ENCODE measurements at regions not wholly inside any gene's neighbourhood (a gene's known extent, or its start where the extent isn't known, plus 50 kb on each side); places are given as distances from the start of the nearest gene placed in this dataset.

- TF ChIP-seq CTCF (IDR thresholded peaks at IDR 0.05), result no peak
- Histone ChIP-seq H3K27ac (no peak overlapping the region), H3K27me3 (peaks cover 0 to 3% (median 0%) of the 10 kb centered on the region in 4 donors), H3K36me3 (no peaks in the 10 kb centered on the region), H3K9me3 (peaks cover 0 to 3% (median 0%) of the 10 kb centered on the region in 4 donors), H3K4me1 (no peaks in the 10 kb centered on the region), H3K4me3 (no peak overlapping the region)
- 68 to 79% methylated on average over 2 of the region's 2 CpGs for WGBS, 2 donors
- FAIRE-seq (no peak), ATAC-seq (no peak), DNase-seq (no peak)
- intact Hi-C loops (cut with DNase I), result no loop called here
Observed at GRCh38 chr14:62146030-62146429, 383.8 kb downstream of the SNAPC1 start.

- DNase-seq (no peak), FAIRE-seq (no peak), ATAC-seq (no peak)
- Histone ChIP-seq H3K9me3 (no peaks in the 10 kb centered on the region), H3K36me3 (no peaks in the 10 kb centered on the region), H3K27ac (no peak overlapping the region), H3K4me1 (no peaks in the 10 kb centered on the region), H3K4me3 (no peak overlapping the region), H3K27me3 (peaks cover 0 to 4% (median 0%) of the 10 kb centered on the region in 4 donors)
- WGBS, 2 donors, result 59 to 79% methylated on average over 1 of the region's 1 CpG
- no peak for TF ChIP-seq CTCF (IDR thresholded peaks at IDR 0.05)
- intact Hi-C loops (cut with DNase I), result no loop called here
Observed at GRCh38 chr14:62156052-62156451, 393.8 kb downstream of the SNAPC1 start.

- no peak overlapping the region for H3K4me3 ChIP-seq
- no peaks in the 10 kb centered on the region for H3K36me3 ChIP-seq
- TF ChIP-seq CTCF (IDR thresholded peaks at IDR 0.05), result no peak
- peaks cover 0 to 4% (median 0%) of the 10 kb centered on the region in 4 donors for H3K27me3 ChIP-seq
- FAIRE-seq (no peak), DNase-seq (no peak), ATAC-seq (no peak)
- H3K27ac ChIP-seq, result no peak overlapping the region
- WGBS, 2 donors, result 2 to 3% methylated on average over 2 of the region's 2 CpGs
- no peaks in the 10 kb centered on the region for H3K4me1 ChIP-seq
- intact Hi-C loops (cut with DNase I), result no loop called here
- no peaks in the 10 kb centered on the region for H3K9me3 ChIP-seq
Observed at GRCh38 chr14:62158779-62159178, 396.6 kb downstream of the SNAPC1 start.

- FAIRE-seq, result no peak
- ATAC-seq, result no peak
- no peak for TF ChIP-seq CTCF (IDR thresholded peaks at IDR 0.05)
- H3K27me3 ChIP-seq, result peaks cover 0 to 4% (median 0%) of the 10 kb centered on the region in 4 donors
- DNase-seq, result no peak
- 39 to 56% methylated on average over 3 of the region's 3 CpGs for WGBS, 2 donors
- no peaks in the 10 kb centered on the region for H3K36me3 ChIP-seq
- no peak overlapping the region for H3K4me3 ChIP-seq
- H3K27ac ChIP-seq, result no peak overlapping the region
- no peaks in the 10 kb centered on the region for H3K4me1 ChIP-seq
- H3K9me3 ChIP-seq, result no peaks in the 10 kb centered on the region
- intact Hi-C loops (cut with DNase I), result no loop called here
Observed at GRCh38 chr14:62159314-62159713, 397.1 kb downstream of the SNAPC1 start.

GRCh38 chr14:62162998-62163589 lies 400.9 kb downstream of the SNAPC1 start:
- Histone ChIP-seq H3K4me3 (no peak overlapping the region), H3K9me3 (no peaks in the 10 kb centered on the region), H3K27me3 (peaks cover 0 to 4% (median 0%) of the 10 kb centered on the region in 4 donors), H3K4me1 (no peaks in the 10 kb centered on the region), H3K27ac (no peak overlapping the region), H3K36me3 (no peaks in the 10 kb centered on the region)
- intact Hi-C loops (cut with DNase I), result loop anchor here in 1 of 3 donors (10.0 kb wide), 1 partner anchor 1112 kb away; no protein-coding TSS in a partner anchor
- 6% methylated on average over 8 of the region's 8 CpGs for WGBS, 2 donors
- TF ChIP-seq CTCF (IDR thresholded peaks at IDR 0.05), result peak; percentile 38 to 63 (median 48)
- peak in 1 of 6 donors; percentile 15 for DNase-seq
- ATAC-seq, result peak in 3 of 4 donors; percentile 77 to 86 (median 85)
- no peak for FAIRE-seq
